HUES64 (cell line): ENCODE measurements at regions not wholly inside any gene's neighbourhood (a gene's known extent, or its start where the extent isn't known, plus 50 kb on each side); places are given as distances from the start of the nearest gene placed in this dataset.

ENCODE experiments used
- H3K27ac ChIP-seq: 2 replicates; pipeline ENCODE4 v1.7.0; 2013; ENCODE audit warnings: low read depth, low read length, inconsistent platforms
- H3K27me3 ChIP-seq: 2 replicates; pipeline ENCODE4 v1.6.1; 2013; ENCODE audit warnings: mild to moderate bottlenecking, low read length; ENCODE audit not compliant: insufficient read depth
- H3K36me3 ChIP-seq: 2 replicates; pipeline ENCODE4 v1.6.1; 2013; ENCODE audit warnings: mild to moderate bottlenecking, low read length; ENCODE audit not compliant: insufficient read depth
- H3K4me1 ChIP-seq: 2 replicates; pipeline ENCODE4 v1.6.1; 2013; ENCODE audit warnings: mild to moderate bottlenecking, low read length, moderate library complexity; ENCODE audit not compliant: insufficient read depth
- H3K4me3 ChIP-seq: 2 replicates; pipeline ENCODE4 v1.5.1; 2013; ENCODE audit warnings: mild to moderate bottlenecking, low read length, moderate library complexity
- H3K9ac ChIP-seq: 2 replicates; pipeline ENCODE4 v1.6.1; 2013; ENCODE audit warnings: mild to moderate bottlenecking, low read depth, low read length
- H3K9me3 ChIP-seq: 2 replicates; pipeline ENCODE4 v1.6.1; 2013; ENCODE audit warnings: low read depth, low read length; ENCODE audit not compliant: insufficient read depth
- WGBS: fragments of 150-250, 120-280 bp; methylation state at CpG from one replicate; pipeline ENCODE4 v1.1.7; 2013; ENCODE audit warnings: missing lambda C conversion rate; 5-methylcytosine and 5-hydroxymethylcytosine counted together

DNA sequence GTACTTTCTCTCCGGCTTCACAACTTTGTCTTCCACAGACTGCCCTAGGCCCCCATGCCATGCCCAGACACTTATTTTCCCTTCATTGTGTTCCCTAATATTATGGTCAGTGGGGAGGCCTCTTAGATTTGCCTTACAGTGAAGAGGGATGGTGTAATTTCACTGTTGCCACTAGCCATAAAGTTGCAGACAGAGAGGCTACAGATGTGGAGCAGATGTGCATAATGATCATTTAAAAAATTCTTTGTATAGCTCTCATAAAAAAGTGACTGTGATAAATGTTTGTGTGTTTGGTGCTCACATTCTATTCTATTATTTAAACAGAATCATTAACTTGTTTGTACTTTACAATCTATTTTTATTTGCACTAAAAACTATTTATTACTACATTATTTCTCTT, 67.5 kb upstream of the FN1 start:
- H3K27me3 ChIP-seq = no peaks in the 10 kb centered on the region
- H3K9ac ChIP-seq = no peak overlapping the region
- no peaks in the 10 kb centered on the region for H3K36me3 ChIP-seq
- no peaks in the 10 kb centered on the region for H3K9me3 ChIP-seq
- no peak overlapping the region for H3K27ac ChIP-seq
- WGBS = 100% methylated on average over 1 of the region's 1 CpG
- H3K4me3 ChIP-seq = no peak overlapping the region
- no peaks in the 10 kb centered on the region for H3K4me1 ChIP-seq

DNA sequence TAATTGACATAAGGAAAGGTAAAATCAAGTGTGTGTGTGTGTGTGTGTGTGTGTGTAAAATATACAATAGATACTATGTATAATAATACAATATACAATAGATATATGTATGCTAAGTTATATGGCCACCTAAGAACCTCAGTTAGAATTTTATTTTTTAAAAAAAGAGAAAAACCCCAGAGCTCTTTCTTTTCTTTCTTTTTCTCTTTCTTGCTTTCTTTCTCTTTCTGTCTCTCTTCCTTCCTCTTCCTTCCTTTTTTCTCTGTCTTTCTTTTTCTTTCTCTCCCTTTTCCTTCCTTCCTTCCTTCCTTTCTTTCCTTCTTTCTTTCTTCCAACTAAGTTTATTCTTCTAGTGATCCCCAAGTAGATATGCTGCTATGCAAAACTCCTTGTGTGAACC, 64.6 kb upstream of the FN1 start:
- H3K27me3 ChIP-seq = no peaks in the 10 kb centered on the region
- no peaks in the 10 kb centered on the region for H3K36me3 ChIP-seq

DNA sequence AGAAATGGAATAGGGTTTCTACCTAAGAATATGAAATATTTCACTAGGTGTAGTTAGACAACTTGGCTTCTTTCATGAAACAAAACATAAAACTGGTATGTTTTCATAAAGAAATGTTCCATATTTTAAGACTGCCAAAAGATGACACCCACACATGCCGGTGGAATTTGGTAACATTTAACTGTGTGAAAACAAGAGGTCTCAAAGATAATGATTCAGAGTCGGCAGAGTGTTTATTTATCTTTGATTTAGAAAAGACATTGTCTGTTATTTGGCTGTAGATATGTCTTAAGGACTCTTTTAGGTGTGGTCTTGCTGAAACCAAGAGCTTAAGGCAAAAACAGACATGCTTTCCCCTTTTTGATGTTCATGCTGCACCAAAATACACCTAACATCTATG, 63.5 kb upstream of the FN1 start:
- Histone ChIP-seq H3K9ac (no peak overlapping the region), H3K9me3 (no peaks in the 10 kb centered on the region), H3K4me1 (no peaks in the 10 kb centered on the region), H3K36me3 (no peaks in the 10 kb centered on the region), H3K4me3 (no peak overlapping the region), H3K27ac (no peak overlapping the region), H3K27me3 (no peaks in the 10 kb centered on the region)
- 84% methylated on average over 2 of the region's 2 CpGs for WGBS

More for the DNA sequence above, 64.6 kb upstream of the FN1 start:
- no peak overlapping the region for H3K27ac ChIP-seq
- no peak overlapping the region for H3K9ac ChIP-seq
- H3K9me3 ChIP-seq = no peaks in the 10 kb centered on the region
- H3K4me1 ChIP-seq = no peaks in the 10 kb centered on the region
- H3K4me3 ChIP-seq = no peak overlapping the region

DNA sequence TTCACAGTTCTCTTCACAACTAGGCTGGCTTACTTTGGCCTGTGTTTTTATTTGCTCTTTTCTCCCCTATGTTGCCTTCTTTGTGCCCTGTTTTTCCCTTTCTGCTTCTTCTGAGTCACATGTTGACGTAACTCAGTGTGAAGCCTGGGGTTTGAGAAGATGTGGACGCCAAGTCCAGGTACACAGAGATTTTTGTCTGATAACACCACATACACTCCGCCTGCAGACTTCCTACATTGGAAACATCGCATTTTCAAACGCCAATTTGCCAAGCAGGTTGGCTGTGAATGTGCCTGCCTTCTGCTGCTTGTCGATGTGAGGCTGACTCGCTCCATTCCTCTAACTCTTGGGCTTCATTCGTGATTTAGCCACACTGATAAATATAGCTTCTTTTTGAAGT, 62.6 kb upstream of the FN1 start:
- Histone ChIP-seq H3K27me3 (no peaks in the 10 kb centered on the region), H3K9me3 (no peaks in the 10 kb centered on the region), H3K36me3 (no peaks in the 10 kb centered on the region), H3K27ac (no peak overlapping the region), H3K4me1 (no peaks in the 10 kb centered on the region), H3K4me3 (no peak overlapping the region), H3K9ac (no peak overlapping the region)
- WGBS = 87% methylated on average over 8 of the region's 8 CpGs

DNA sequence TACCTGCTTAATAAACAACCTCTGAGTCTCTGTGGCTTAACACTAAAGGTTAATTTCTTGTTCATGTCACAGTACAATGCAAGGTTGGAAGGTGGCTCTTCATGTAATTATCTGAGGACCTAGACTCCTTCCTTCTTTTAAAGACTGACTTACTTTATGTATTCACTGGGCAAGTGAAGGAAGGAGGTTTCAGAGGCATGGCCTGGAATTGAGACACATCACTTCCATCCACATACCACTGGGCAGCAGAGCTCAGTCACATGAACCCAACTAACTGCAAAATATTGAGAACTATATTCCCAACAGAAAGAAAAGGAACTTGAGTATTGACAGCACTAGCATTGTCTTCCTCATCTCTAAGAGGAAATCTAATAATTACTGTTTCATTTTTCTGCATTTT, 57.5 kb upstream of the FN1 start:
- Histone ChIP-seq H3K27ac (no peak overlapping the region), H3K36me3 (no peaks in the 10 kb centered on the region), H3K27me3 (no peaks in the 10 kb centered on the region), H3K9me3 (no peaks in the 10 kb centered on the region), H3K4me3 (no peak overlapping the region), H3K9ac (no peak overlapping the region), H3K4me1 (no peaks in the 10 kb centered on the region)

DNA sequence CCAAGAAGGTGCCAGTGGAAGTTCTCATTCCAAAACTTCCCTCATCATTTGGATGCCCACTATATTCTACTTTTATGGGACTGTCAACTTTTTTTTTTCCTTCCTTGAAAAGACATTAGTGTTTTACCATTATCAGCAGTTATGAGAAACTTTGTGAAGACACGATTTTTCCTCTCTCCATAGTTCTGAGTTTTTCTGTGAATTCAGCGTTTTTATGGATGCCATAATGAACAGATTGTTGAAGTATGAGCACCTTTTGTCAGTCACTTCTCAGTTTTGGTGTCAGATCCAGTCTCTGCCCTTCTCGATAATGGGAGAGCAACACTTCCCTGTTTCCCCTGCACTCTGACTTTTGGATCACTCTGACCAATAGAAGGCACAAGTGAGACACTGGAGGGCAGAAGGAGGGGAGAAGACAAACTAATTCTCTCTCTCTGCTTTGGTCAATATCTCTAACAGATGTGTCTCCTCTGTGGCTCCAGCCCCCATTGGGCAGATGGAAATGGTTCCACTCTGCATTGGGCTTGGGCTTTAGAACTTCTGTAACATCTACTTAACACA, 53.5 kb upstream of the FN1 start:
- Histone ChIP-seq H3K9me3 (no peaks in the 10 kb centered on the region), H3K36me3 (no peaks in the 10 kb centered on the region), H3K27me3 (no peaks in the 10 kb centered on the region), H3K4me3 (no peak overlapping the region), H3K27ac (no peak overlapping the region), H3K4me1 (no peaks in the 10 kb centered on the region), H3K9ac (no peak overlapping the region)
- WGBS = 88% methylated on average over 3 of the region's 3 CpGs

DNA sequence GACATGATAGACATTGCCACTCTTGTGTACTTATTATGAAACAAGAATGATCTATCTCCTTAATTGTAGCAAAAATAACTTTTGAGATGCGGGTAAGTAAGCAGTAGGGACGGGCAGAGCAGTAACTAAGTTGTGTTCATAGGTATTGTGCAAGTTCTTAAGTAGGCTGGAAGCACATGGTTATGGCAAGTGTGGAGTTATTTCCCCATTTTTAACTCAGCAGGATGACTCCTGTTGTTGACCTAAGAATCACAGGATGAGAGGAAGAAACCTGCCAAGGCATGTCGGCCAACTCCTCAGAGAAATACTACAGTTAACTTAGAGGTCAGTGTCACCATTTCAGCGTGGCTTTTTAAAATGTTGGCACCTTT, 51.1 kb upstream of the FN1 start:
- 93% methylated on average over 4 of the region's 4 CpGs for WGBS
- H3K36me3 ChIP-seq = no peaks in the 10 kb centered on the region
- no peak overlapping the region for H3K9ac ChIP-seq
- H3K27ac ChIP-seq = no peak overlapping the region
- H3K9me3 ChIP-seq = no peaks in the 10 kb centered on the region
- no peaks in the 10 kb centered on the region for H3K27me3 ChIP-seq
- H3K4me1 ChIP-seq = no peaks in the 10 kb centered on the region
- H3K4me3 ChIP-seq = no peak overlapping the region

DNA sequence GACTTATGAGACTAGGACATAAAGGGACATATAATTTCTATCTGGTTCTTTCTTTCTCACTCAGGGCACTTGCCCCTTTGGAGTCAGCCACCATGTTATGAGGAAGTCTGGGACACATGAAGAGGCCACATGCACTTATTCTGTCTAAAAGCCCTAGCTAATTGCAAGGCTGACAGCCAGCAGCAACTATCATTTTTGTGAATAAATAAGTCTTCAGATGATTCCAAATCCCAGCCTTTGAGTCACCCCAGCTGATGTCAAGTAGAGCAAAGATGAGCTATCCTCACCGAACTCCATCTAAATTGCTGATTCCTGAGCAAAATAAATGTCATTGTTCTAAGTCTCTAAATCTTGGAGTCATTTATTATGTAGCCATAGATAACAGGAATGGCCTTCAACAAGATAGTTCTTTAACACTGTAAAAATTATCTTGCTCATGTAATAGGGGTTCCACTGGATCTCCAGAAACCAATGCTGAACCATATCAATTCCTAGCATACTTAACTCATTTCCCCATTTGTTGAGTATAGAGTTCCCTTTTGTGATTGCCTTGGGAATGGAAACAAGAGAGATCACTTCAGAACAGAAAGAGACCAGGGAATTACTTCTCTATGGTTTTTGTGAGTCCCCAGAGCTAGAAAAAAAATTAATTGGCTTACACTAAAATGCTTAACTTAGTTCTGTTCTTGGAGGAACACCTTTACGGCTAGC, 50.6 kb upstream of the FN1 start:
- no peak overlapping the region for H3K4me3 ChIP-seq
- no peaks in the 10 kb centered on the region for H3K9me3 ChIP-seq
- H3K27me3 ChIP-seq = no peaks in the 10 kb centered on the region
- 95% methylated on average over 2 of the region's 2 CpGs for WGBS
- no peak overlapping the region for H3K9ac ChIP-seq
- no peak overlapping the region for H3K27ac ChIP-seq
- H3K36me3 ChIP-seq = no peaks in the 10 kb centered on the region
- H3K4me1 ChIP-seq = no peaks in the 10 kb centered on the region
